Effector memory CD4-positive, alpha-beta T cell (primary cell): ENCODE measurements at regions not wholly inside any gene's neighbourhood (a gene's known extent, or its start where the extent isn't known, plus 50 kb on each side); places are given as distances from the start of the nearest gene placed in this dataset.
"Not testable (repeated sequence)": the region's sequence is repeated elsewhere in the genome, so short reads cannot be mapped to it uniquely, and the experiment has no call there.

ENCODE experiments used
- DNase-seq, 3 donors: peaks; one replicate each; pipeline ENCODE4 v3.0.0-alpha.2; 2020
- H3K27ac ChIP-seq: 2 replicates; pipeline ENCODE4 v1.7.0; 2013; ENCODE audit warnings: mild to moderate bottlenecking, low read length, moderate library complexity; ENCODE audit not compliant: insufficient read depth, poor library complexity, severe bottlenecking
- H3K27me3 ChIP-seq: replicated peaks from 2 replicates; pipeline ENCODE4 v1.7.0; 2013; ENCODE audit warnings: mild to moderate bottlenecking, low read length; ENCODE audit not compliant: insufficient read depth, control insufficient read depth, poor library complexity, severe bottlenecking
- H3K36me3 ChIP-seq: 2 replicates; pipeline ENCODE4 v1.7.0; 2013; ENCODE audit warnings: mild to moderate bottlenecking, low read length, moderate library complexity; ENCODE audit not compliant: control insufficient read depth, insufficient read depth
- H3K4me1 ChIP-seq: 2 replicates; pipeline ENCODE4 v1.7.0; 2013; ENCODE audit warnings: low read length, mild to moderate bottlenecking; ENCODE audit not compliant: control insufficient read depth, insufficient read depth, poor library complexity, severe bottlenecking
- H3K4me3 ChIP-seq: 2 replicates; pipeline ENCODE4 v1.7.0; 2013; ENCODE audit warnings: low read length, low read depth, mild to moderate bottlenecking; ENCODE audit not compliant: insufficient read depth, poor library complexity, severe bottlenecking
- H3K9me3 ChIP-seq: 2 replicates; pipeline ENCODE4 v1.7.0; 2013; ENCODE audit warnings: mild to moderate bottlenecking, low read length, moderate library complexity; ENCODE audit not compliant: control insufficient read depth

- no peaks in the 10 kb centered on the region for H3K36me3 ChIP-seq
- H3K9me3 ChIP-seq, result no peaks in the 10 kb centered on the region
- no peak for DNase-seq
- no peak overlapping the region for H3K27ac ChIP-seq
- no peak overlapping the region for H3K4me3 ChIP-seq
- H3K4me1 ChIP-seq, result no peaks in the 10 kb centered on the region
- no peaks in the 10 kb centered on the region for H3K27me3 ChIP-seq
These were observed 129.5 kb downstream of the TSEN15 start for GRCh38 chr1:184181044-184181443.

- Histone ChIP-seq H3K9me3 (no peaks in the 10 kb centered on the region), H3K4me1 (no peaks in the 10 kb centered on the region), H3K36me3 (no peaks in the 10 kb centered on the region), H3K27me3 (no peaks in the 10 kb centered on the region), H3K4me3 (no peak overlapping the region), H3K27ac (no peak overlapping the region)
- DNase-seq, result no peak
These were observed 132.4 kb downstream of the TSEN15 start for GRCh38 chr1:184183919-184184318.

- H3K27me3 ChIP-seq, H3K4me1 ChIP-seq, H3K4me3 ChIP-seq, H3K9me3 ChIP-seq, DNase-seq, H3K36me3 ChIP-seq, H3K27ac ChIP-seq: not testable (repeated sequence)
These were observed 133.1 kb downstream of the TSEN15 start for GRCh38 chr1:184184614-184185013.

- no peaks in the 10 kb centered on the region for H3K4me1 ChIP-seq
- no peaks in the 10 kb centered on the region for H3K36me3 ChIP-seq
- no peak for DNase-seq
- H3K27ac ChIP-seq, result no peak overlapping the region
- no peaks in the 10 kb centered on the region for H3K9me3 ChIP-seq
- H3K4me3 ChIP-seq, result no peak overlapping the region
- no peaks in the 10 kb centered on the region for H3K27me3 ChIP-seq
These were observed 133.8 kb downstream of the TSEN15 start for GRCh38 chr1:184185347-184185746.

- Histone ChIP-seq H3K4me1 (no peaks in the 10 kb centered on the region), H3K27me3 (no peaks in the 10 kb centered on the region), H3K27ac (no peak overlapping the region), H3K9me3 (no peaks in the 10 kb centered on the region), H3K36me3 (no peaks in the 10 kb centered on the region), H3K4me3 (no peak overlapping the region)
- no peak for DNase-seq
These were observed 134.6 kb downstream of the TSEN15 start for GRCh38 chr1:184186167-184186566.

- Histone ChIP-seq H3K36me3 (no peaks in the 10 kb centered on the region), H3K27me3 (no peaks in the 10 kb centered on the region), H3K27ac (no peak overlapping the region), H3K9me3 (no peaks in the 10 kb centered on the region), H3K4me3 (no peak overlapping the region), H3K4me1 (no peaks in the 10 kb centered on the region)
- no peak for DNase-seq
These were observed 135.6 kb downstream of the TSEN15 start for GRCh38 chr1:184187097-184187496.

- no peaks in the 10 kb centered on the region for H3K36me3 ChIP-seq
- DNase-seq, result no peak
- no peaks in the 10 kb centered on the region for H3K4me1 ChIP-seq
- H3K27ac ChIP-seq, result no peak overlapping the region
- H3K4me3 ChIP-seq, result no peak overlapping the region
- no peaks in the 10 kb centered on the region for H3K9me3 ChIP-seq
- no peaks in the 10 kb centered on the region for H3K27me3 ChIP-seq
These were observed 136.5 kb downstream of the TSEN15 start for GRCh38 chr1:184188037-184188436.

GRCh38 chr1:184189361-184189760 is 137.8 kb downstream of the TSEN15 start:
- DNase-seq, result no peak
- H3K27me3 ChIP-seq, result no peaks in the 10 kb centered on the region
- no peak overlapping the region for H3K4me3 ChIP-seq
- no peak overlapping the region for H3K27ac ChIP-seq
- H3K9me3 ChIP-seq, result no peaks in the 10 kb centered on the region
- no peaks in the 10 kb centered on the region for H3K36me3 ChIP-seq
- no peaks in the 10 kb centered on the region for H3K4me1 ChIP-seq

GRCh38 chr1:184190616-184191015 is 139.1 kb downstream of the TSEN15 start:
- Histone ChIP-seq H3K27me3 (no peaks in the 10 kb centered on the region), H3K27ac (no peak overlapping the region), H3K4me1 (no peaks in the 10 kb centered on the region), H3K36me3 (no peaks in the 10 kb centered on the region), H3K9me3 (no peaks in the 10 kb centered on the region), H3K4me3 (no peak overlapping the region)
- DNase-seq, result no peak

- Histone ChIP-seq H3K9me3 (no peaks in the 10 kb centered on the region), H3K4me1 (no peaks in the 10 kb centered on the region), H3K27ac (no peak overlapping the region), H3K27me3 (no peaks in the 10 kb centered on the region), H3K36me3 (no peaks in the 10 kb centered on the region), H3K4me3 (no peak overlapping the region)
- no peak for DNase-seq
These were observed 139.7 kb downstream of the TSEN15 start for GRCh38 chr1:184191181-184191621.

GRCh38 chr1:184192796-184193195 is 141.3 kb downstream of the TSEN15 start:
- no peak overlapping the region for H3K27ac ChIP-seq
- H3K9me3 ChIP-seq, result no peaks in the 10 kb centered on the region
- no peaks in the 10 kb centered on the region for H3K4me1 ChIP-seq
- DNase-seq, result no peak
- H3K27me3 ChIP-seq, result no peaks in the 10 kb centered on the region
- H3K36me3 ChIP-seq, result no peaks in the 10 kb centered on the region
- H3K4me3 ChIP-seq, result no peak overlapping the region
